ENCODE measurements at regions not wholly inside any gene's neighbourhood (a gene's known extent, or its start where the extent isn't known, plus 50 kb on each side); places are given as distances from the start of the nearest gene placed in this dataset.

DNA sequence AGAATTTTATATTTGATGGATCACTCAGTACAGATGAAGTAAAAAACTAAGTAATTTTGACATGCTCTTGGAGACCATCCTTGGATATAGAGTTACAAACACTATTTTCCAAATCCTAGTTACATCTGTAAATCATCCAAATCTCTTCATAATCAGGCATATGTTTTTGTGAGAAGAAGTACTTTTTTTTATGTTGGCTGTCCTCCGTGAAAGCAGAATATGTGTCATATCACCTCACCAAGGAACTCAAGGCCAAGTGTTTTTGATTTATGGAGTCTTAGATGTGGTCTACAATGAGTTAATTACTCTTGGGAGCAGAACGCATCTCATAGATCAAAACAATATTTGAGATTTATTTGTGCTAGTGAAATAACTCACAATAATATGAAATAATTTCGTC is 416.5 kb upstream of the TGFBR2 start:
- DNase-seq = no peak
- in situ Hi-C loops (cut with MboI; ENCODE audit: low sequenced_read_pairs) = loop anchor here (10.0 kb wide), 1 partner anchor 155 kb away; no protein-coding TSS in a partner anchor

More for the DNA sequence above, 416.5 kb upstream of the TGFBR2 start:
- Histone ChIP-seq H4K5ac (ENCODE audit: low read depth, low read length) (no peak overlapping the region), H3K23ac (ENCODE audit: low read depth, low read length) (no peak overlapping the region), H3K27me3 (ENCODE audit: control insufficient read depth, insufficient read depth, low read length) (no peaks in the 10 kb centered on the region), H2BK120ac (ENCODE audit: low read depth, low read length) (no peak overlapping the region), H3K4me1 (ENCODE audit: control insufficient read depth, insufficient read depth, low read length) (no peaks in the 10 kb centered on the region), H3K14ac (replicated peaks; ENCODE audit: low read depth, low read length) (no peak overlapping the region), H3K9me1 (ENCODE audit: insufficient read depth, low read length) (no peaks in the 10 kb centered on the region), H2AK9ac (replicated peaks; ENCODE audit: low read depth, low read length, poor library complexity) (no peak overlapping the region), H3K9me3 (ENCODE audit: control insufficient read depth, insufficient read depth, low read length) (no peaks in the 10 kb centered on the region), H3K36me3 (ENCODE audit: control insufficient read depth, insufficient read depth, low read length) (no peaks in the 10 kb centered on the region), H2AFZ (replicated peaks; ENCODE audit: low read length, poor library complexity) (no peak overlapping the region), H3K9ac (ENCODE audit: low read depth, low read length) (no peak overlapping the region), H3K4me2 (ENCODE audit: low read depth, low read length) (no peak overlapping the region), H2AK5ac (ENCODE audit: low read depth, low read length) (no peak overlapping the region), H4K20me1 (ENCODE audit: insufficient read depth, low read length) (no peaks in the 10 kb centered on the region), H2BK15ac (ENCODE audit: low read depth, low read length) (no peak overlapping the region), H2BK20ac (ENCODE audit: low read depth, low read length) (no peak overlapping the region), H3K18ac (ENCODE audit: low read depth, low read length) (no peak overlapping the region), H3K79me1 (ENCODE audit: low read depth in 1 of 2, low read length in 2 of 2) (no peaks in the 10 kb centered on the region), H3K4ac (ENCODE audit: low read depth, low read length) (no peak overlapping the region), H2BK5ac (ENCODE audit: low read depth, low read length, poor library complexity, severe bottlenecking) (no peak overlapping the region), H3K4me3 (ENCODE audit: insufficient read depth, low read depth, low read length) (no peak overlapping the region), H3K56ac (ENCODE audit: extremely low read depth, insufficient read depth, low read length) (no peak overlapping the region), H4K91ac (ENCODE audit: insufficient read depth, low read depth, low read length) (no peak overlapping the region), H3K27ac (ENCODE audit: insufficient read depth, low read length) (no peak overlapping the region), H4K8ac (ENCODE audit: low read depth in 2 of 2, low read length in 2 of 2) (no peak overlapping the region)
- ChIA-PET CTCF (interaction anchor here (0.7 kb wide), 1 partner anchor 1018 kb away, joined by 3 read pairs; no protein-coding TSS in a partner anchor), POLR2A (ENCODE audit: unreplicated experiment) (no interaction called here)
- intact Hi-C loops (cut with micrococcal nuclease) = no loop called here
- dilution Hi-C loops (cut with HindIII; ENCODE audit: low sequenced_read_pairs, unreplicated experiment) = no loop called here
- TF ChIP-seq, protein P1, sequence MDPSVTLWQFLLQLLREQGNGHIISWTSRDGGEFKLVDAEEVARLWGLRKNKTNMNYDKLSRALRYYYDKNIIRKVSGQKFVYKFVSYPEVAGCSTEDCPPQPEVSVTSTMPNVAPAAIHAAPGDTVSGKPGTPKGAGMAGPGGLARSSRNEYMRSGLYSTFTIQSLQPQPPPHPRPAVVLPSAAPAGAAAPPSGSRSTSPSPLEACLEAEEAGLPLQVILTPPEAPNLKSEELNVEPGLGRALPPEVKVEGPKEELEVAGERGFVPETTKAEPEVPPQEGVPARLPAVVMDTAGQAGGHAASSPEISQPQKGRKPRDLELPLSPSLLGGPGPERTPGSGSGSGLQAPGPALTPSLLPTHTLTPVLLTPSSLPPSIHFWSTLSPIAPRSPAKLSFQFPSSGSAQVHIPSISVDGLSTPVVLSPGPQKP (IDR thresholded peaks at IDR 0.05; ENCODE audit: borderline replicate concordance, low read depth, low read length) = no peak
- no peak for TF ChIP-seq MXI1 (IDR thresholded peaks at IDR 0.05; ENCODE audit: borderline replicate concordance, low read depth, low read length)
- TF ChIP-seq SMC3 (IDR thresholded peaks at IDR 0.05; ENCODE audit: low read depth, low read length) = no peak
- no peak for TF ChIP-seq RAD21 (IDR thresholded peaks at IDR 0.05; ENCODE audit: low read length)
- TF ChIP-seq NFE2L2 (IDR thresholded peaks at IDR 0.05; ENCODE audit: low read depth, low read length) = no peak
- no peak for TF ChIP-seq BHLHE40 (IDR thresholded peaks at IDR 0.05; ENCODE audit: low read depth, low read length)
- TF ChIP-seq, protein P2, sequence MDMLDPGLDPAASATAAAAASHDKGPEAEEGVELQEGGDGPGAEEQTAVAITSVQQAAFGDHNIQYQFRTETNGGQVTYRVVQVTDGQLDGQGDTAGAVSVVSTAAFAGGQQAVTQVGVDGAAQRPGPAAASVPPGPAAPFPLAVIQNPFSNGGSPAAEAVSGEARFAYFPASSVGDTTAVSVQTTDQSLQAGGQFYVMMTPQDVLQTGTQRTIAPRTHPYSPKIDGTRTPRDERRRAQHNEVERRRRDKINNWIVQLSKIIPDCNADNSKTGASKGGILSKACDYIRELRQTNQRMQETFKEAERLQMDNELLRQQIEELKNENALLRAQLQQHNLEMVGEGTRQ (IDR thresholded peaks at IDR 0.05; ENCODE audit: low read depth, low read length) = no peak
- no peak for TF ChIP-seq POLR2A (IDR thresholded peaks at IDR 0.05; ENCODE audit: low read depth, low read length)
- TF ChIP-seq RCOR1 (IDR thresholded peaks at IDR 0.05; ENCODE audit: insufficient replicate concordance, low read length) = no peak
- TF ChIP-seq FOS (IDR thresholded peaks at IDR 0.05; ENCODE audit: low read depth, low read length) = no peak
- no peak for TF ChIP-seq MAFK (IDR thresholded peaks at IDR 0.05; ENCODE audit: low read depth, low read length)
- no peak for TF ChIP-seq CHD1 (IDR thresholded peaks at IDR 0.05; ENCODE audit: low read depth, low read length)
- ATAC-seq (ENCODE audit: low read depth) = no peak
- no CpG with 5 or more reads among the region's 3 CpGs for WGBS, 2 experiments (ENCODE audit: extremely low coverage in 2 of 2, insufficient read length in 1 of 2)
- no TSS peak for BruUV-seq (replicated peaks)

Data from IMR-90 (cell line).